ENCODE measurements at regions not wholly inside any gene's neighbourhood (a gene's known extent, or its start where the extent isn't known, plus 50 kb on each side); places are given as distances from the start of the nearest gene placed in this dataset.

DNA sequence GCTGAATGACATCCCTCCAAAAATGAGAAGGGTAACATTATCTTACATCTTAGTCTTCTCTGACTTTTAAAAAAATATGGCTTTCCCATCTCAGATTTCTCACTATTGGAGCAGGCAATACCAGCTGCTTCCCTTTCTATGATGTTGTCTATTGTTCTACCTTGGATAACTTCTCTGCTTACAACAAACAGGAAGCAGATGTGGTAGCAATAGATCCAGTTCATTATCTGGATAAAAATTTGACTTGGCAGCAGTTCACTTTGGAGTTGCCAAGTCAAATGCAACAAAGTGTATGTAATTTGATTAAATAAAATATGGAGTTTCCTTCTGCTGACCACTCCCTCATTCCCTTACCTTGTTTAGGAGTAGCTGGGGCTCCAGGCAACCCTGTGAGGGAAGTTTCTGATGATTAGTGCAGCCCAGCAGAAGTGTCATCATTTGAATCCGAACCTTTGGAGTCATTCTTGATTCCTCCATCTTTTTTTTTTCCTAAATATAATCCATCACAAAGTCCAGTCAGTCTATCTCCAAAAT lies 72.0 kb upstream of the GPRIN3 start:
- Histone ChIP-seq H3K9ac (ENCODE audit: extremely low read depth, low read length, poor library complexity, severe bottlenecking) (no peak overlapping the region), H3K4me1 (ENCODE audit: control insufficient read depth, insufficient read depth, low read length) (no peaks in the 10 kb centered on the region), H3K9me3 (ENCODE audit: control insufficient read depth, low read length) (no peaks in the 10 kb centered on the region), H3K36me3 (ENCODE audit: control insufficient read depth, insufficient read depth, low read length) (no peaks in the 10 kb centered on the region), H3K4me3 (ENCODE audit: low read length) (no peak overlapping the region), H3K27ac (ENCODE audit: low read depth, low read length) (no peak overlapping the region), H3K27me3 (ENCODE audit: control insufficient read depth, insufficient read depth, low read length, poor library complexity, severe bottlenecking) (no peaks in the 10 kb centered on the region)
- DNase-seq, result no peak
- peaks cover 5% of the 10 kb centered on the region for H3K9me3 Mint-ChIP-seq
- H3K36me3 Mint-ChIP-seq (ENCODE audit: low read depth), result no peaks in the 10 kb centered on the region
- peaks cover 2% of the 10 kb centered on the region for H3K27me3 Mint-ChIP-seq (ENCODE audit: insufficient read depth)
- 86% methylated on average over 1 of the region's 1 CpG; no CpG with 5 or more reads in 1 of the 2 experiments for WGBS, 2 experiments (ENCODE audit: insufficient coverage in 1 of 2, insufficient read length in 1 of 2)
- H3K4me3 Mint-ChIP-seq, result no peak overlapping the region
- TF ChIP-seq CTCF (conservative IDR thresholded peaks at IDR 0.05), result no peak
- no peak overlapping the region for H3K27ac Mint-ChIP-seq
- H3K4me1 Mint-ChIP-seq, result no peaks in the 10 kb centered on the region

GRCh38 chr4:89373394-89373793 lies 65.8 kb upstream of the GPRIN3 start:
- Mint-ChIP-seq H3K4me1 (no peaks in the 10 kb centered on the region), H3K4me3 (no peak overlapping the region), H3K27me3 (ENCODE audit: insufficient read depth) (no peaks in the 10 kb centered on the region), H3K36me3 (ENCODE audit: low read depth) (no peaks in the 10 kb centered on the region), H3K27ac (no peak overlapping the region), H3K9me3 (no peaks in the 10 kb centered on the region)
- 91% methylated on average over 4 of the region's 4 CpGs; no CpG with 5 or more reads in 1 of the 2 experiments for WGBS, 2 experiments (ENCODE audit: insufficient coverage in 1 of 2, insufficient read length in 1 of 2)
- no peaks in the 10 kb centered on the region for H3K27me3 ChIP-seq (ENCODE audit: control insufficient read depth, insufficient read depth, low read length, poor library complexity, severe bottlenecking)
- no peak overlapping the region for H3K4me3 ChIP-seq (ENCODE audit: low read length)
- TF ChIP-seq CTCF (conservative IDR thresholded peaks at IDR 0.05), result no peak
- no peak for DNase-seq
- H3K27ac ChIP-seq (ENCODE audit: low read depth, low read length), result no peak overlapping the region
- no peaks in the 10 kb centered on the region for H3K9me3 ChIP-seq (ENCODE audit: control insufficient read depth, low read length)
- H3K4me1 ChIP-seq (ENCODE audit: control insufficient read depth, insufficient read depth, low read length), result no peaks in the 10 kb centered on the region
- no peaks in the 10 kb centered on the region for H3K36me3 ChIP-seq (ENCODE audit: control insufficient read depth, insufficient read depth, low read length)
- no peak overlapping the region for H3K9ac ChIP-seq (ENCODE audit: extremely low read depth, low read length, poor library complexity, severe bottlenecking)

DNA sequence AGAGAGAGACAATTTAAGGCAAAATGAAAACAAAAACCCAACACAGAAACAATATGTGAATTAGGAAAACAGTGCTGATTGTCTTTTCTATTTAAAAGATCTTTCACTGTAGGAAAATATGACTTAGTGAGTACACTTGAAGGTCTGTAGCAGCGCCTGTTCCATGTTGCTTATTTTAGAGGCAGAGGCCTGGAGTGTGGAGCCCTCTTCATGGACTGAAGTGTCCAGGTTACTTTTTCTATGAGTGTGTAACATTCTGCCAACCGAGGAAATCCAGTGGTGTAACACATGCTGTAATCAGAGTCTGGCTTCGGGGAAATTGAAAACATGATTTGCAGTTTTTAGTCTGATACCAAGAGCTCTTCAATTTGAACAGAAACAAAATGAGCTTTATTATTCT lies 64.0 kb upstream of the GPRIN3 start:
- Histone ChIP-seq H3K9ac (ENCODE audit: extremely low read depth, low read length, poor library complexity, severe bottlenecking) (no peak overlapping the region), H3K9me3 (ENCODE audit: control insufficient read depth, low read length) (no peaks in the 10 kb centered on the region), H3K27ac (ENCODE audit: low read depth, low read length) (no peak overlapping the region), H3K4me1 (ENCODE audit: control insufficient read depth, insufficient read depth, low read length) (no peaks in the 10 kb centered on the region), H3K4me3 (ENCODE audit: low read length) (no peak overlapping the region), H3K36me3 (ENCODE audit: control insufficient read depth, insufficient read depth, low read length) (no peaks in the 10 kb centered on the region), H3K27me3 (ENCODE audit: control insufficient read depth, insufficient read depth, low read length, poor library complexity, severe bottlenecking) (no peaks in the 10 kb centered on the region)
- DNase-seq, result no peak
- H3K27me3 Mint-ChIP-seq (ENCODE audit: insufficient read depth), result no peaks in the 10 kb centered on the region
- TF ChIP-seq CTCF (conservative IDR thresholded peaks at IDR 0.05), result no peak
- no peak overlapping the region for H3K27ac Mint-ChIP-seq
- WGBS, 2 experiments (ENCODE audit: insufficient coverage in 1 of 2, insufficient read length in 1 of 2), result 90 to 96% methylated on average over 3 of the region's 3 CpGs
- no peak overlapping the region for H3K4me3 Mint-ChIP-seq
- H3K9me3 Mint-ChIP-seq, result no peaks in the 10 kb centered on the region
- no peaks in the 10 kb centered on the region for H3K36me3 Mint-ChIP-seq (ENCODE audit: low read depth)
- H3K4me1 Mint-ChIP-seq, result no peaks in the 10 kb centered on the region
